Chondrocyte (in vitro differentiated cells): ENCODE measurements at regions not wholly inside any gene's neighbourhood (a gene's known extent, or its start where the extent isn't known, plus 50 kb on each side); places are given as distances from the start of the nearest gene placed in this dataset.

Experiments used
- DNase-seq: peaks from one replicate; pipeline ENCODE4 v3.0.0; 2021; ENCODE audit warnings: mixed read lengths, low spot score
- H3K27ac Mint-ChIP-seq: one replicate; pipeline ENCODE4 v1.8.0; 2021; ENCODE audit warnings: mild to moderate bottlenecking, moderate library complexity, mixed read lengths; ENCODE audit not compliant: unreplicated experiment
- H3K27me3 Mint-ChIP-seq: 2 replicates; pipeline ENCODE4 v1.8.0; 2021; ENCODE audit warnings: low read depth, mixed read lengths
- H3K36me3 Mint-ChIP-seq: 2 replicates; pipeline ENCODE4 v1.8.0; 2021; ENCODE audit warnings: low read depth, mixed read lengths
- H3K4me1 Mint-ChIP-seq: 2 replicates; pipeline ENCODE4 v1.8.0; 2021; ENCODE audit warnings: low read depth, mild to moderate bottlenecking, mixed read lengths
- H3K4me3 Mint-ChIP-seq: one replicate; pipeline ENCODE4 v1.8.0; 2021; ENCODE audit warnings: mild to moderate bottlenecking, moderate library complexity, mixed read lengths; ENCODE audit not compliant: unreplicated experiment
- H3K9me3 Mint-ChIP-seq: 2 replicates; pipeline ENCODE4 v1.8.0; 2021; ENCODE audit warnings: low read depth, mixed read lengths
- TF ChIP-seq, protein P1 (sequence below): fragments of 200-600 bp; sonication (generic); IDR thresholded peaks from 2 replicates; pipeline ENCODE4 v1.5.0; 2021; ENCODE audit warnings: antibody characterized with exemption, mild to moderate bottlenecking, moderate library complexity

DNA sequence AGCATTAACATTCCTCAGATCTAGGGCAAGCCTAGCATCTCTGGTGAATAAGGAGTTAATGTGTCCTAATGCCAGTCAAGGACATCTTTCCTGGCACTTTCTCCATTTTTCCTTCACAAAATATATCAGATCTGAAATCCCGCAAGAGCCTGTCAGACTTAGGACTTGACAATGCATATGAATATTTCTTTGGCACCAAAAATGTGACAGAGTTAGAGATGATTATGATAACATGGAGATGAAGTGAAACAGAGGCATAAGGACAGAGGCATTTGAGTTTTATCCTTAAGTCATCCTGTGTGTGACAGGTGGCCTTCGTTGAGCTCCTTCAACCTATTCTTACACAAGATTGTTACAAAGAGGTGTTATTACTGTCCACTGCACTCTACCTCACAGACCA, 388.0 kb downstream of the EMP1 start:
- Mint-ChIP-seq H3K36me3 (no peaks in the 10 kb centered on the region), H3K4me3 (no peak overlapping the region), H3K4me1 (no peaks in the 10 kb centered on the region), H3K27me3 (peaks cover 13% of the 10 kb centered on the region), H3K9me3 (no peaks in the 10 kb centered on the region), H3K27ac (no peak overlapping the region)
- TF ChIP-seq, protein P1, sequence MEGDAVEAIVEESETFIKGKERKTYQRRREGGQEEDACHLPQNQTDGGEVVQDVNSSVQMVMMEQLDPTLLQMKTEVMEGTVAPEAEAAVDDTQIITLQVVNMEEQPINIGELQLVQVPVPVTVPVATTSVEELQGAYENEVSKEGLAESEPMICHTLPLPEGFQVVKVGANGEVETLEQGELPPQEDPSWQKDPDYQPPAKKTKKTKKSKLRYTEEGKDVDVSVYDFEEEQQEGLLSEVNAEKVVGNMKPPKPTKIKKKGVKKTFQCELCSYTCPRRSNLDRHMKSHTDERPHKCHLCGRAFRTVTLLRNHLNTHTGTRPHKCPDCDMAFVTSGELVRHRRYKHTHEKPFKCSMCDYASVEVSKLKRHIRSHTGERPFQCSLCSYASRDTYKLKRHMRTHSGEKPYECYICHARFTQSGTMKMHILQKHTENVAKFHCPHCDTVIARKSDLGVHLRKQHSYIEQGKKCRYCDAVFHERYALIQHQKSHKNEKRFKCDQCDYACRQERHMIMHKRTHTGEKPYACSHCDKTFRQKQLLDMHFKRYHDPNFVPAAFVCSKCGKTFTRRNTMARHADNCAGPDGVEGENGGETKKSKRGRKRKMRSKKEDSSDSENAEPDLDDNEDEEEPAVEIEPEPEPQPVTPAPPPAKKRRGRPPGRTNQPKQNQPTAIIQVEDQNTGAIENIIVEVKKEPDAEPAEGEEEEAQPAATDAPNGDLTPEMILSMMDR: no peak
- DNase-seq: no peak

DNA sequence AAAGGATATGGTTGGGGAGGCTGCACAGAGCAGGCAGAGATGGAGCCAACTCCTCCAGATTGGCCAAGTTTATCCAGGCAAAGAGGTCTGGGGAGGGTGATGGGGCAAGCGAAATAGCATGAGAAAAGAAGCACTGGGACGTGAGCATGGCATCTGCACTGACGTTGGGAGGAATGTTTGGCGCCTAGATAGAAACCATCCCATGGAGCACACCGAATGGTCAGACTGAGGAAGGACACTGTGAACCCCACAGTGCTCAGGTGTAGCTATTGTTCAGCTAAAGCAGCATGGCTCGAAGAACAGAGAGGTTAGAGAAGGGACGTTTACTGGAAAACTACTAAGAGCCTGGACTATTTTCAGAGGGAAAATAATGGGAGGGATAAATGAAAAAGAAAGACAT, 387.1 kb downstream of the EMP1 start:
- Mint-ChIP-seq H3K4me3 (no peak overlapping the region), H3K4me1 (no peaks in the 10 kb centered on the region)
- no peak for DNase-seq

DNA sequence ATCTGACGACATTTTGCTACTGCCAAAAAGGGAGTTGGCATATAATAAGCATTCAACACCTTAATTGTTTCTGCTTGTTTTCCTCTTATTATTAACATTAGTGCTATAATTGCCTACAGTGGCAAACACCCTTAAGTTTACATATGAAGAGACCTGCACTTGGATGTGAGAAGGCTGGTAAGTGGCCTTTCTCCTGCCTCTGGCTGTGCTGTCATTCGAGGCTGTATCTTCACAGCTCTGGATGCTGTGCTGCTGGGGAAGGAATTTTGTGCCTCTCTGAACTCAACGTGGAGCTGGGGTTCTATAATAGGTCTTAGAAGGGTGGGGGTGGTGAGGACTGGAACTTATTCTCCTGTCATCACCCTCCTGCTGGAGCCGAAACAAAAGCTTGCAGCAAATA, 385.9 kb downstream of the EMP1 start:
- no peaks in the 10 kb centered on the region for H3K36me3 Mint-ChIP-seq
- H3K9me3 Mint-ChIP-seq: no peaks in the 10 kb centered on the region
- no peak overlapping the region for H3K4me3 Mint-ChIP-seq
- no peak for DNase-seq
- no peaks in the 10 kb centered on the region for H3K4me1 Mint-ChIP-seq
- TF ChIP-seq, protein P1: no peak
- no peak overlapping the region for H3K27ac Mint-ChIP-seq
- peaks cover 13% of the 10 kb centered on the region for H3K27me3 Mint-ChIP-seq

More for the DNA sequence above, 387.1 kb downstream of the EMP1 start:
- H3K36me3 Mint-ChIP-seq: no peaks in the 10 kb centered on the region
- peaks cover 13% of the 10 kb centered on the region for H3K27me3 Mint-ChIP-seq
- H3K27ac Mint-ChIP-seq: no peak overlapping the region
- TF ChIP-seq, protein P1: no peak
- no peaks in the 10 kb centered on the region for H3K9me3 Mint-ChIP-seq

DNA sequence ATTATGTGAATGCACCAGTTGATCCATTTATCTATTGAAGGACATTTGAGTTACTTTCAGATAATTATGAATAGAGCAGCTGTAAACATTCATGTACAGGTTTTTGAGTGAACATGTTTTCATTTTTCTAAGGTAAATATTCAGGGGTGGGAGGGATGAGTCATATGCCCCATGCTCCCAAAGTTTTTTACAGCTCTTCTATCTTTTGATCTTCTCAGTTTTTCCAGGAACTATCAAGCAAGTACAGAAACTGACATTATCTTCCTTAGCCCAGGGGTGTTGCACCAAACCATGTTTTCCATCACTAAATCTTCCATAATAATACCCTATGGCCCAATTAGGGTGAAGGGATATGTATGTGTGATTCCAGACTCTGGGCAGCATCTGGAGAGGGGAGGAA, 384.5 kb downstream of the EMP1 start:
- Mint-ChIP-seq H3K4me3 (no peak overlapping the region), H3K4me1 (no peaks in the 10 kb centered on the region), H3K36me3 (no peaks in the 10 kb centered on the region), H3K9me3 (no peaks in the 10 kb centered on the region), H3K27ac (no peak overlapping the region), H3K27me3 (peaks cover 11% of the 10 kb centered on the region)
- DNase-seq: no peak
- TF ChIP-seq, protein P1: no peak

DNA sequence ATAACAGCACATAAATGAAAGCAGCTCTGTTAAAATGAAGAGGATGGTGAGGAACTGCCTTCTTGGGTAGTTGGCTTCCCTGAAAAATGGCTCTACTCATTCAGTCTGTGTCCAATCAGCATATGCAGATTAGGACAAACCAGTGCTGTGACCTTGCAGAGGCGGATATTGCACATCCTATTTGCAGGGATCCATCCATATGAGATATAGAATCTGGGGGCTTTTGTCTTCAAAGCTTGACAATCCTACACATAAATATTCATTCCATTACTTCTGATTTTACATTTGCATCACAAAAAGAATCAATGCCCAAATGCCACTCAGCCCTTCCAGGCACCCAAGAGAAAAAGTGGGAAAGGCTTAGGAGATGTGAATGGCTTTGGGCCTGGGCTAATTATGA, 383.7 kb downstream of the EMP1 start:
- no peak for DNase-seq
- Mint-ChIP-seq H3K9me3 (no peaks in the 10 kb centered on the region), H3K36me3 (no peaks in the 10 kb centered on the region), H3K27me3 (peaks cover 11% of the 10 kb centered on the region), H3K4me3 (no peak overlapping the region), H3K27ac (no peak overlapping the region), H3K4me1 (no peaks in the 10 kb centered on the region)
- TF ChIP-seq, protein P1: no peak
